T-cell (primary cell): ENCODE measurements at regions not wholly inside any gene's neighbourhood (a gene's known extent, or its start where the extent isn't known, plus 50 kb on each side); places are given as distances from the start of the nearest gene placed in this dataset.

Experiments
- ATAC-seq, 4 experiments: fragments of 200-7000 bp in 3 of 4; fragments of 150-1000 bp in 1 of 4; cut with Tn5 transposase; replicated peaks in 1 of 4; 1 replicate in 3 of 4; 2 replicates in 1 of 4; pipeline ENCODE4 v1.10.0; 2021; ENCODE audit warnings: moderate library complexity in 3 of 4, mild to moderate bottlenecking in 2 of 4, moderate number of reproducible peaks in 1 of 4
- CTCF ChIA-PET, 2 donors: fragments of 300-600 bp; sonication (Branson Sonifier 250); formaldehyde crosslinking; loops; one replicate each; lab custom pipeline; 2022; ENCODE audit warnings: antibody characterized with exemption in 2 of 2; lab: Charles Lee
- POLR2A ChIA-PET, 2 donors: fragments of 300-600 bp; sonication (Branson Sonifier 250); formaldehyde crosslinking; loops; one replicate each; lab custom pipeline; 2022; ENCODE audit warnings: antibody characterized with exemption in 2 of 2; lab: Charles Lee
- DNase-seq, 35 experiments: peaks; one replicate each; pipeline versions ENCODE4 v3.0.0 to v3.0.0-alpha.2; 2013 to 2023
- H3K27ac ChIP-seq: one replicate; pipeline ENCODE4 v1.5.1; 2013; ENCODE audit warnings: low read length
- H3K27me3 ChIP-seq, 2 experiments: replicated peaks in 1 of 2; 1 replicate in 1 of 2; 2 replicates in 1 of 2; pipeline versions ENCODE4 v1.6.1 to v1.7.0; 2013; ENCODE audit warnings: low read length in 1 of 2, mixed read lengths in 1 of 2; ENCODE audit not compliant: control insufficient read depth in 2 of 2, insufficient read depth in 2 of 2; ENCODE audit errors: extremely low read depth in 1 of 2
- H3K36me3 ChIP-seq, 2 donors: 1 replicate in 1 of 2; 2 replicates in 1 of 2; pipeline versions ENCODE4 v1.6.1 to v1.7.0; 2013; ENCODE audit warnings: low read length in 1 of 2; ENCODE audit not compliant: control insufficient read depth in 2 of 2, insufficient read depth in 1 of 2; ENCODE audit errors: extremely low read depth in 1 of 2
- H3K4me1 ChIP-seq, 2 experiments: 1 replicate in 1 of 2; 2 replicates in 1 of 2; pipeline versions ENCODE4 v1.6.1 to v1.7.0; 2013; ENCODE audit warnings: low read length in 2 of 2, mixed read lengths in 1 of 2; ENCODE audit not compliant: insufficient read depth in 2 of 2, control insufficient read depth in 1 of 2; ENCODE audit errors: extremely low read depth in 1 of 2
- H3K4me3 ChIP-seq, 2 donors: 1 replicate in 1 of 2; 2 replicates in 1 of 2; pipeline versions ENCODE4 v1.5.1 to v1.7.0; 2013; ENCODE audit warnings: mild to moderate bottlenecking in 2 of 2, low read length in 1 of 2, moderate library complexity in 1 of 2; ENCODE audit not compliant: control insufficient read depth in 1 of 2; ENCODE audit errors: extremely low read depth in 1 of 2
- H3K9me3 ChIP-seq: 2 replicates; pipeline ENCODE4 v1.7.0; 2013
- H3K27ac Mint-ChIP-seq, 2 donors: one replicate each; pipeline ENCODE4 v1.8.0; 2020 to 2021; ENCODE audit warnings: mild to moderate bottlenecking in 2 of 2, mixed read lengths in 2 of 2
- H3K27me3 Mint-ChIP-seq, 2 donors: one replicate each; pipeline ENCODE4 v1.8.0; 2021 to 2022; ENCODE audit warnings: mixed read lengths in 2 of 2
- H3K36me3 Mint-ChIP-seq: one replicate; pipeline ENCODE4 v1.8.0; 2021; ENCODE audit warnings: mixed read lengths
- H3K4me1 Mint-ChIP-seq, 3 donors: one replicate each; pipeline ENCODE4 v1.8.0; 2020 to 2022; ENCODE audit warnings: mixed read lengths in 3 of 3, mild to moderate bottlenecking in 1 of 3
- H3K4me3 Mint-ChIP-seq, 3 donors: one replicate each; pipeline ENCODE4 v1.8.0; 2020 to 2022; ENCODE audit warnings: mild to moderate bottlenecking in 3 of 3, mixed read lengths in 3 of 3, moderate library complexity in 3 of 3
- H3K9me3 Mint-ChIP-seq, 3 donors: one replicate each; pipeline ENCODE4 v1.8.0; 2020 to 2022; ENCODE audit warnings: mixed read lengths in 3 of 3
- WGBS: methylation state at CpG from one replicate; pipeline ENCODE4 v1.1.5; 2013; ENCODE audit warnings: missing lambda C conversion rate; ENCODE audit not compliant: insufficient coverage; 5-methylcytosine and 5-hydroxymethylcytosine counted together

- DNase-seq = no peak
- 76% methylated on average over 4 of the region's 8 CpGs for WGBS
- Mint-ChIP-seq H3K4me3 (no peak overlapping the region), H3K4me1 (no peaks in the 10 kb centered on the region), H3K36me3 (no peaks in the 10 kb centered on the region), H3K9me3 (peaks cover 15 to 42% (median 29%) of the 10 kb centered on the region in 3 donors), H3K27me3 (no peaks in the 10 kb centered on the region), H3K27ac (no peak overlapping the region)
- Histone ChIP-seq H3K4me1 (no peaks in the 10 kb centered on the region), H3K27me3 (no peaks in the 10 kb centered on the region), H3K4me3 (no peak overlapping the region), H3K27ac (no peak overlapping the region), H3K36me3 (no peaks in the 10 kb centered on the region), H3K9me3 (peaks cover 2% of the 10 kb centered on the region)
- POLR2A ChIA-PET = no interaction called here
- ATAC-seq = no peak
- CTCF ChIA-PET = no interaction called here
Observed at GRCh38 chr9:25226901-25227686, 451.1 kb downstream of the TUSC1 start.

- Mint-ChIP-seq H3K4me1 (no peaks in the 10 kb centered on the region), H3K27ac (no peak overlapping the region), H3K4me3 (no peak overlapping the region), H3K36me3 (no peaks in the 10 kb centered on the region), H3K27me3 (no peaks in the 10 kb centered on the region), H3K9me3 (peaks cover 14 to 36% (median 31%) of the 10 kb centered on the region in 3 donors)
- Histone ChIP-seq H3K27ac (no peak overlapping the region), H3K9me3 (peaks cover 2% of the 10 kb centered on the region), H3K27me3 (no peaks in the 10 kb centered on the region), H3K4me1 (no peaks in the 10 kb centered on the region), H3K36me3 (no peaks in the 10 kb centered on the region), H3K4me3 (no peak overlapping the region)
- ChIA-PET CTCF (no interaction called here), POLR2A (no interaction called here)
- DNase-seq (no peak), ATAC-seq (no peak)
- 88% methylated on average over 15 of the region's 20 CpGs for WGBS
Observed at GRCh38 chr9:25225938-25226760, 452.1 kb downstream of the TUSC1 start.

GRCh38 chr9:25224996-25225395 lies 453.2 kb downstream of the TUSC1 start:
- no peak overlapping the region for H3K4me3 ChIP-seq
- no peaks in the 10 kb centered on the region for H3K4me1 ChIP-seq
- H3K27me3 ChIP-seq = no peaks in the 10 kb centered on the region
- peaks cover 2% of the 10 kb centered on the region for H3K9me3 ChIP-seq
- no CpG with 5 or more reads among the region's 2 CpGs for WGBS
- ChIA-PET POLR2A (no interaction called here), CTCF (no interaction called here)
- peaks cover 4 to 25% (median 24%) of the 10 kb centered on the region in 3 donors for H3K9me3 Mint-ChIP-seq
- ATAC-seq (no peak), DNase-seq (no peak)
- no peaks in the 10 kb centered on the region for H3K27me3 Mint-ChIP-seq
- no peaks in the 10 kb centered on the region for H3K36me3 ChIP-seq
- H3K4me1 Mint-ChIP-seq = no peaks in the 10 kb centered on the region
- H3K27ac Mint-ChIP-seq = no peak overlapping the region
- no peak overlapping the region for H3K27ac ChIP-seq
- no peak overlapping the region for H3K4me3 Mint-ChIP-seq
- H3K36me3 Mint-ChIP-seq = no peaks in the 10 kb centered on the region

GRCh38 chr9:25224309-25224708 lies 453.9 kb downstream of the TUSC1 start:
- H3K4me3 ChIP-seq = no peak overlapping the region
- ChIA-PET POLR2A (no interaction called here), CTCF (no interaction called here)
- Mint-ChIP-seq H3K4me1 (no peaks in the 10 kb centered on the region), H3K27ac (no peak overlapping the region), H3K4me3 (no peak overlapping the region), H3K27me3 (no peaks in the 10 kb centered on the region), H3K9me3 (peaks cover 0 to 18% (median 17%) of the 10 kb centered on the region in 3 donors), H3K36me3 (no peaks in the 10 kb centered on the region)
- WGBS = no CpG with 5 or more reads among the region's 2 CpGs
- ATAC-seq (no peak), DNase-seq (no peak)
- H3K9me3 ChIP-seq = peaks cover 2% of the 10 kb centered on the region
- no peaks in the 10 kb centered on the region for H3K4me1 ChIP-seq
- H3K27me3 ChIP-seq = no peaks in the 10 kb centered on the region
- H3K36me3 ChIP-seq = no peaks in the 10 kb centered on the region
- no peak overlapping the region for H3K27ac ChIP-seq

GRCh38 chr9:25212361-25212760 lies 465.9 kb downstream of the TUSC1 start:
- no peaks in the 10 kb centered on the region for H3K27me3 Mint-ChIP-seq
- H3K4me3 Mint-ChIP-seq = no peak overlapping the region
- POLR2A ChIA-PET = no interaction called here
- CTCF ChIA-PET = no interaction called here
- H3K4me1 Mint-ChIP-seq = no peaks in the 10 kb centered on the region
- H3K9me3 ChIP-seq = peaks cover 2% of the 10 kb centered on the region
- H3K4me3 ChIP-seq = no peak overlapping the region
- ATAC-seq (no peak), DNase-seq (no peak)
- H3K4me1 ChIP-seq = no peaks in the 10 kb centered on the region
- H3K9me3 Mint-ChIP-seq = peaks cover 4 to 23% (median 17%) of the 10 kb centered on the region in 3 donors
- no peak overlapping the region for H3K27ac Mint-ChIP-seq
- no peaks in the 10 kb centered on the region for H3K36me3 Mint-ChIP-seq
- H3K36me3 ChIP-seq = no peaks in the 10 kb centered on the region
- no peaks in the 10 kb centered on the region for H3K27me3 ChIP-seq
- 64% methylated on average over 2 of the region's 5 CpGs for WGBS
- H3K27ac ChIP-seq = no peak overlapping the region

- Histone ChIP-seq H3K4me3 (no peak overlapping the region), H3K27me3 (no peaks in the 10 kb centered on the region), H3K36me3 (no peaks in the 10 kb centered on the region), H3K9me3 (no peaks in the 10 kb centered on the region), H3K4me1 (no peaks in the 10 kb centered on the region), H3K27ac (no peak overlapping the region)
- H3K27me3 Mint-ChIP-seq = no peaks in the 10 kb centered on the region
- no peak for ATAC-seq
- no peak for DNase-seq
- H3K36me3 Mint-ChIP-seq = no peaks in the 10 kb centered on the region
- H3K27ac Mint-ChIP-seq = no peak overlapping the region
- POLR2A ChIA-PET = no interaction called here
- H3K4me3 Mint-ChIP-seq = no peak overlapping the region
- CTCF ChIA-PET = no interaction called here
- 80% methylated on average over 6 of the region's 6 CpGs for WGBS
- peaks cover 18 to 33% (median 29%) of the 10 kb centered on the region in 3 donors for H3K9me3 Mint-ChIP-seq
- H3K4me1 Mint-ChIP-seq = no peaks in the 10 kb centered on the region
Observed at GRCh38 chr9:25207402-25208195, 470.6 kb downstream of the TUSC1 start.
